ENCODE measurements at regions not wholly inside any gene's neighbourhood (a gene's known extent, or its start where the extent isn't known, plus 50 kb on each side); places are given as distances from the start of the nearest gene placed in this dataset.

- DNase-seq (ENCODE audit: low read depth, low spot score): no peak
These were observed 391.1 kb downstream of the LRIG3 start for GRCh38 chr12:58529114-58529665.

- no peak for DNase-seq (ENCODE audit: low read depth, low spot score)
These were observed 390.2 kb downstream of the LRIG3 start for GRCh38 chr12:58529897-58530741.

GRCh38 chr12:58530742-58531062 lies 389.6 kb downstream of the LRIG3 start:
- DNase-seq (ENCODE audit: low read depth, low spot score): no peak

DNA sequence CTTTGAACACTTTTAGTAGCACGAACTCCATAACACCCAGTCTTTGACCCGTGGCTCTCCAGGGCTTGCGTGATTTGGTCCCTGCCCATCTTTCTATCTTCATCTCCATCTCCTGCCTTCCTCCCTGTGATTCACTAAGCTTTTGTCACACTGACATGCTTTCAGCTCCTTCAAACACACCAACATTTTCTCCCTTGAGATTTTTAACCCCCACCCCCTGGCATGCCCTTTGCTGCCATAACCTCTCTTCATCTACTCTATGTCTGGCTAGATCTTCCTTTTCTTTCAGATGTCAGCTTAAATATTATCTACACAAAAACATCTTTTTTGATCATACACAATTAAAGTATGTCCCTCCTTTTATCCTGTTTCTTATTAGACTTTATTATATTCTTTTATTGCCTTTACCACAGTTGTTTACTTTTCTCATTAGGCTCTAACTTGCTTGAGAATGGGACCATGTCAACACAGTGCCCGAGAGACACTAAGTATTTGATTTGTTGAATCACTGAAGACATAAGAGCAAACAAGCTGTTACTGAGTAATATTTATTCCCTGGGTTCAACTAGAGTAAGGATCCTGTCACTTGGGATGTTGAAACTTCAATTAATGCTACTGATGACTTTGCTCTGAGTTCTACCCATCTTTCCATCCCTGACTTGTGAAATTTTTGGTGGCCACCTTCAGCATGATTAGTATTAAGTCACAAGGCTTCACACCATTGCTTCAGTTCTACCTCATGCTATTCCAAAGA lies 387.3 kb downstream of the LRIG3 start:
- no peak for DNase-seq (ENCODE audit: low read depth, low spot score)

- DNase-seq (ENCODE audit: low read depth, low spot score): no peak
These were observed 386.7 kb downstream of the LRIG3 start for GRCh38 chr12:58533652-58534051.

DNA sequence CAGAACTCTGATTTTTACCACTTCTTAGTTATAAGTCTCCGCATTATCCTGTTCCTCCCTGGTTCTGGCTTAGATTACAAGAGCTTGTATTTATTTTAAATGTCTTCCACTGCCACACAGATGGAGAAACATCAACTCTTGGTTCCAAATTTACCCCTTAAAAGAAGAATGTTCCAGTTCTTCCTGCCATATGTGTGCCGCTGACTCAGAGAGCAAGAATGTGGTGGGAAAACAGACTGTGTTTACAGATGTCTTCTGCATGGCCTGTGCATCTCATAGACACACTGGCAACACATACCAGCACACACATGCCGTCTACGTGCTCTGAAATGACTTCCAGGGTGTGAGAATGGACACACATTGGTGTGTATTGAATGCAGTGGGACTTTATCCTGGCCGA lies 383.0 kb downstream of the LRIG3 start:
- no peak for DNase-seq (ENCODE audit: low read depth, low spot score)

DNA sequence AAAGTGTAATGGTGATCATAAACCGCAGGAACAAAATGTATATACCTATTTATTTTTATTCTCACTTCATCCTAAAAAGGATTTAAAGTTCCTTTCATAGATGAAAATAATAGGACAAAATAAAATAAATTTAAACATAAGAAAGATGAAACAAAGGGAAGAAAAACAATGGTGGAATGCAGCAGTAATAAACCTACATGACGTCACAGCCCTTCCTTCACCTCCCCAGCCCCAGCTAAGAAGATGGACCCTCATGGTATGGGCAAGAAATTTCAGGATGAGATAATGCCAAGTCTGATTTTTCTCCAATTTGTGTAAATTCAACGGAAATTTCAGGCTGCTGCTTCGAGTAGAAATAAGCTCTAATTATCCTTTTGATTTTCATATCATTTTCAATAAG lies 381.0 kb downstream of the LRIG3 start:
- DNase-seq (ENCODE audit: low read depth, low spot score): no peak

GRCh38 chr12:58540480-58541299 lies 379.6 kb downstream of the LRIG3 start:
- peak; percentile 91 for DNase-seq (ENCODE audit: low read depth, low spot score)

GRCh38 chr12:58541300-58541690 lies 379.0 kb downstream of the LRIG3 start:
- no peak for DNase-seq (ENCODE audit: low read depth, low spot score)

- no peak for DNase-seq (ENCODE audit: low read depth, low spot score)
These were observed 376.0 kb downstream of the LRIG3 start for GRCh38 chr12:58544281-58544680.

- DNase-seq (ENCODE audit: low read depth, low spot score): no peak
These were observed 373.1 kb downstream of the LRIG3 start for GRCh38 chr12:58547217-58547616.

- no peak for DNase-seq (ENCODE audit: low read depth, low spot score)
These were observed 371.5 kb downstream of the LRIG3 start for GRCh38 chr12:58548801-58549200.

DNA sequence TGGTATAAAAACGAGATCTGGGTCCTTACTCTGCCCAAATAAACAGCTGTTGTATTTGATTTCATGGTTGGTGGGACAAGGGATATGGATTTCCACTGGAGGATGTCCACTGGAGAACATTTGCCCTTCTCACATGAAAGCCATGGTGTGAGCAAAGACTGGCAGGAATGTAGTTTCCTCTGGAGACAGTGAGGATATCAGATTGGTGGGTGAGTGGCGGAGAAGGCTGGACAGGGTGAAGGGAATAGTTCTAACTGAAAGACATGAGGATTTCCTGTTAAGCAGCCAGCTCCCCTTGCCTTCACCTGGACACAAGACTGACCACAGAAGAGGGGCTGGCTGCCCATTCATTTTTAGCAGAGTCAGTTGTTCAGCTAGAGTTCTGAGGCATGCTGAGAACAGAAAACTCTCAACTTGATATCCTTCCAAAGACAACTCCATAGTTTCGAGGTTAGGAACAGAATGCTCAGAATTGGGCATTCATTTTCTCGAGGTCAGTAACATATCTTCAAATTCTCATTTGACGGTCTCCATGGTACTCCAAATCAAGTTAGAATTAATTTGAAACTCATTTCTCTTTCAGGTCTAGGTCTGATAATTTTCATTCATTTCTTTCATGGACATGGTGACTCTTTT lies 365.7 kb downstream of the LRIG3 start:
- no peak for DNase-seq (ENCODE audit: low read depth, low spot score)

- DNase-seq (ENCODE audit: low read depth, low spot score): no peak
These were observed 363.1 kb downstream of the LRIG3 start for GRCh38 chr12:58557171-58557570.

- DNase-seq (ENCODE audit: low read depth, low spot score): no peak
These were observed 362.6 kb downstream of the LRIG3 start for GRCh38 chr12:58557661-58558060.

- DNase-seq (ENCODE audit: low read depth, low spot score): no peak
These were observed 356.7 kb downstream of the LRIG3 start for GRCh38 chr12:58563621-58564020.

DNA sequence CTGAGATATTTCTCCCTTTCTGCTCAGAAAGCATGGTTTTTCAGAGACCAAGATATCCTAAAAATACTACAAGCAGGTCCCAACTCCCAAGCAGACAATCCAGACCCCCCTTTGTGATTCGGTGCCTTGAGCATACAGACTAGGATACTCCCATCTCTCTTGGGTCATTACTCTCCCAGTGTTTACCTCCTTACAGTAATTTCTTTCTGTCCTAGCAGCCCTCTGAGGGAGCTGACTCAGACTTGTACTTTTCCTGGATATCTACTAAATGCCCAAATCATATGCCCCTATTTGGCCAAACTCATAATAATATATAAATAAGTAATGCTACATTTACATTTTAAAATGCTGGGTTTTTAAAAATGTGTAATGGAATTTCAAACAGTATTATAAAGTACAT lies 355.6 kb downstream of the LRIG3 start:
- DNase-seq (ENCODE audit: low read depth, low spot score): no peak

DNA sequence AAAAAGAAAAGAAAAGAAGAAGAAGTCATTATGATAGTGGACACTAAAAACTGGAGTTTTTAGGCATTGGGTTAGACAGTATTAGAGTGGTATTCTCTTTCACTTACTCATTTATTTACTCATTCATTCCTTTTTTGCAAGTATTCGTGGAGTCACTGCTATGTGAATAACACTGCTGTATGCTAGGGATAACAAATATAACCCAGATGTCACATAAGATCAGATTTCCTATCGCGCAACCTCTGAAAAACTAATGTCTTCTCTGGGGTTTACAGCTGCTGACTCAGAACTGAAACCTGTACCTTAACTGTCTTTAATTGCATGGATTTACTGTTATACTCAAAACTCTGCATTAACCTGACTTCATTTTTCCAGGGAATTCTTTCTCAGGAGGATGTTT lies 353.7 kb downstream of the LRIG3 start:
- DNase-seq (ENCODE audit: low read depth, low spot score): no peak

DNA sequence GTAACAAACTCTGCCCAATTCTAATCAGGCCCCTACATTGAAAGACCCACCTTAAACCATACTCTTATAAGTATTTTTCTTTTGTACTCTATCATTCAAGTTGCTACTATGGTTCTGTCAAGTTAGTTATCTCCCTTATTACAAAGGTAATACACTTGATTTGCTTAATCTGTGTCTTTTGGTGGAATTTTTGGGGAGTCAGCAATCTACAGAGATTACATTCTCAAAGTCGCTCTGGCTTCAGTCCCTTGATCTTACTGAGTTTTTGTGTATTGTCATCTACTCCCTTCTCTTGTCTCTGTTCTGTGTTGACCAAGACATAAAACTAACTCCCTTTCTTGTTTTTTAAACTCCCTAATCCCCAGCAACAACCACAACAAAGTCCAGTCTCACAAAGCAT lies 353.1 kb downstream of the LRIG3 start:
- DNase-seq (ENCODE audit: low read depth, low spot score): no peak

- no peak for DNase-seq (ENCODE audit: low read depth, low spot score)
These were observed 349.9 kb downstream of the LRIG3 start for GRCh38 chr12:58570411-58570810.

GRCh38 chr12:58575256-58575655 lies 345.0 kb downstream of the LRIG3 start:
- DNase-seq (ENCODE audit: low read depth, low spot score): no peak

DNA sequence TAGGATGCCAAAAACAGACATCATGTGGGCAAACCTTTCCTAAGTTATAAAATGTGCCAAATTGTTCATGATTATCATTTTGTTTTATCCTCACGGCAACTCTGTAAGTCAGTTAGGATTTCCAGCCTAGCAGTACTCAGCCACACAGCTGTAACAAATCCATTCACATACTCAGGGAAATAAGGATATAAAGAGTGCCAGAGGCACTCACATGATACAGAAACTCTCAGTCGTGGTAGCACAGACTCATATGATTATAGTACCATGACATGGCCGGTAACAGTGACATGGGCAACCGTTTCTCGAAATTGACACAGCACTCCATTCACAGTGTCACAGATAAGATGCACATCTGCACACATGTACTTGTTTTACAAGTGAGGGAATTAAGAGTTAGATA lies 344.2 kb downstream of the LRIG3 start:
- DNase-seq (ENCODE audit: low read depth, low spot score): no peak
